CMK (cell line): ENCODE measurements at regions not wholly inside any gene's neighbourhood (a gene's known extent, or its start where the extent isn't known, plus 50 kb on each side); places are given as distances from the start of the nearest gene placed in this dataset.
"Not testable (repeated sequence)": the region's sequence is repeated elsewhere in the genome, so short reads cannot be mapped to it uniquely, and the experiment has no call there.

Source experiments
- DNase-seq: peaks from one replicate; pipeline ENCODE4 v3.0.0-alpha.2; 2010; ENCODE audit warnings: low read depth

- DNase-seq = no peak
Measured at GRCh38 chr12:85574291-85574690, 261.9 kb downstream of the RASSF9 start.

- peak; percentile 22 for DNase-seq
Measured at GRCh38 chr12:85575120-85576096, 260.8 kb downstream of the RASSF9 start.

GRCh38 chr12:85580562-85581168 is 255.5 kb downstream of the RASSF9 start:
- no peak for DNase-seq

DNA sequence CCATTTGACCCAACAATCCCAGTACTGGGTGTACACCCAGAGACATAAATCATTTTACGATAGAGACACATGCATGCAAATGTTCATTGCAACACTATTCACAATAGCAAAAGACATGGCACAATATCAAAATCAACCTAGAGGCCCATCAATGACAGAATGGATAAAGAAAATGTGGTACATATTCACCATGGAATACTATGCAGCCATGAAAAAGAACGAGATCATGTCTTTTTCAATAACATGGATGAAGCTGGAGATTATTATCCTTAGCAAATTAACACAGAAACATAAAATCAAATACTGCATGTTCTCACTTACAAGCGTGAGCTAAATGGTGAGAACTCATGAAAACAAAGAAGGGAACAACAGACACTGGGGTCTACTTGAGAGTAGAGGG is 249.1 kb downstream of the RASSF9 start:
- no peak for DNase-seq

- peak; percentile 12 for DNase-seq
Measured at GRCh38 chr12:85588221-85588620, 248.0 kb downstream of the RASSF9 start.

DNA sequence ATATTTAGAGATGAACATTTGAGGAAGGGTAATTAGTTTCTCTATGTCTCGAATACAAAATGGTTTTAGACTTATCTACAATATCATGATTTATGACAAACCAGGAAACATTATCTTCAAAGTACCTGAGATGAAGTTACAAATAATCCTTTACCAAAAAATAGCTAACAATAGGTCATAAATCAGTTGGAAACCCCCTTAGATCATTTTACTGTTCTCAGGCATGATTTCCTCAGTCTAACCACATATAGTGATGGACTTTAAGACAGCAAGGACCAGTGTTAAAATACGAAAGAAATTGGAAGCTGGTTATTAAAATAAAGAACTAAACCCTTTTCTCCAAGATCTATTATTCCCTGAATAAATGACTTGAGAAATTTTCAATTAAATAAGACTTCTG is 235.4 kb downstream of the RASSF9 start:
- no peak for DNase-seq

- DNase-seq = no peak
Measured at GRCh38 chr12:85603556-85603955, 232.7 kb downstream of the RASSF9 start.

- no peak for DNase-seq
Measured at GRCh38 chr12:85606455-85606854, 229.8 kb downstream of the RASSF9 start.

DNA sequence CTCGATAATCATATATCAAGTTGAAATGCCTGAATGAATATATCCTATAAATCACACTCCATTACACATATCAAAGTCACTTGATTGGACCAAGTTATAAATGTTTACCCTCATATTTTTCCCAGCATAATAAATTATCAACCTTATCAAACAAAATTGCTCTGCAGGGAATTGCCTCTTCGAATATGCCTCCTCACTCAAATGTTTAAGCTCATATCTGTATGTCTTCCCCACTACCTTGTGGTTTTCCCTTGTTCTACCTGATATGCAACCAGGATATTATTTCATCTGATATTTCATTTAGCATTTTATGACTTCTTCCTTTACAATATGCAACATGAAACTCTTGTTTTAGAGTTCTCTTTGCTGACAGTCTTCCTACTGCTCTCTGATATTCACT is 226.4 kb downstream of the RASSF9 start:
- no peak for DNase-seq

GRCh38 chr12:85610194-85610593 is 226.0 kb downstream of the RASSF9 start:
- no peak for DNase-seq

- DNase-seq = no peak
Measured at GRCh38 chr12:85616201-85616600, 220.0 kb downstream of the RASSF9 start.

DNA sequence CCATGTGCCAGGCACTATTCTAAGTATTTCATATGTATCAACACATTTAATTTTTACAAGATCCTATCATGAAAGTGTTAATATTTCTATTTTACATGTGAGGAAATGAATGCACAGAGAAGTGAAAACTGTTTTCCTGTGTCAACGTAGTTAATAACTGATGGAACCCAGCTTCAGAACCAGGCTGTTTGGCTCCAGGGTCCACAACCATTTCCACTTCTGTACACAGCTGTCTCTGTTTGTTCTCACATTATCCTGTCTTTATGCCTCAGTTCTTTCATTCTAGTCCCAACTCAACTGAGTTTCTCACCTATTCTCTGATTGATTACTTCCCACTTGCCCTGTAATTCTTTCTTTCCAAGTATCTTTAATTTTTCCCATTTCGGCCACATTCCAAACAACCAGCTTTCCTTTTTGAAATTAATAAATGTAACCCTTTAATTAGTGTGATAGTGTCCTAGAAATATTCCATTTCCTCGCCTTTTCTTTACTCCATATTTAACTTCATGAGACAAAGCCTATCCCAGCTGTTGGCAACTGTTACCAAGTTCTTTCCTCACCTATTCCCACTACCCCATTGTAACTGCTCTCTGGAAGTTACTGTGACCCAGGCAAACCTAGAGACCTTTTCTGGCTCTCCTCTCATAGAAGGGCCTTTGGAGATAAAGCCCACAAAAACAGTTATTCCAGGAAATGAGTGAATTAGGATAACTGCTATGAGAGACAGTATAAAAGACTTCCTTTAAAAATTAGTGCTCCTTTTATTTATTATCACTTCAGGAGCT is 218.7 kb downstream of the RASSF9 start:
- DNase-seq = no peak

GRCh38 chr12:85621041-85621440 is 215.2 kb downstream of the RASSF9 start:
- no peak for DNase-seq

DNA sequence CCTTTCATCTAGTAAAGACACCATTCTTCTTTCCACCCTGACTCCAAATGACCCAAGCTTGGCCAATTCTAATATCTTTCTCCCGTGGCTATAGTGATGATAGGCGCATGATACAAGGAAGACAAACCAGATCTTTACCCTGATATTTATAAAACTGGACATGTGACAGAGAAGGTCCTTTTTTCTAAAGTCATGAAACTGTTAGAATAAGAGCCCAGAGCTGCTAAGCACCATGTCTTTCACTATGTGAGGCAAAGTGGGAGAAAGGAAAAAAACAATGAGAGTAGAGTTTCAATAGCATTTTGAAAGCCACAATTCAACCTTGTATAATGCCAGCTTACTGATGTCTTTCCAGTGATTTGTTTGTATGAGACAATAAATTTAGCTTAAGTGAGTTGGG is 212.4 kb downstream of the RASSF9 start:
- no peak for DNase-seq

- DNase-seq = no peak
Measured at GRCh38 chr12:85625467-85625866, 210.7 kb downstream of the RASSF9 start.

DNA sequence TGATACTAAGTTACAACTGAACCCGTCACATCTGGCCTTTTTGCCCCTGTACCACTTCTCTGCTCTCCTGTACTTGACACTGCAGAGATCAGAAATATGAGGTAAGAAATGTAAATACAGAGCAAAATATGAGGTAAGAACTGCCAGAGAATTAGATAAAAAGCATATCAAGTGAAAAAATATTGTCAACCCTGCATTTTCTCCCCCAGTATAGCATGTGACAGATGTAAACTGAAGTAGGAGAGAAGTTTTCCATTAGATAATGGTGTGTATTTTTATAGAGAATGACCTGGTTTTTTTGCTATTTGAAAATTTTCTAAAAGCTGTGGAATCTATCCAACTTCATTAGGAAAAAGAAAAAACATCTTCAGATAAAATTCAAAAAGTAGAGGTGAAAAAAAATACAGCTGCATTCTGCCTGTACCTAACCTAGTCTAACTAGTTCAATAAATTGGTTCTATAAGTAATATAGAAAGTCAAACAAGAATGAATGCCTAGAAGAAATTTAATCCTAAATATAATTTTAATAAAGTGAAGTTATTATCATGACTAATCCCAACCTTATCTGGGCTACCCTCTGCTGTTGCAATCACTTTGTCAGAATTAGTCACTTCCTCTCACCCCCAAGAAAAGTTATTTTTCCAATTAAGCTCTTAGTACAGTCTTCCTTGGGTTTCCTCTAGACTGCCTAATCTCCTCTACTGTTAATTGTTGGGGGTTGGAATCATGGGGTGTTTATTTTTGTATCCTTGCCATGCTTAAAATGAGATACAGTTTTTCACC is 210.0 kb downstream of the RASSF9 start:
- DNase-seq = no peak

- DNase-seq = no peak
Measured at GRCh38 chr12:85626784-85627171, 209.4 kb downstream of the RASSF9 start.

DNA sequence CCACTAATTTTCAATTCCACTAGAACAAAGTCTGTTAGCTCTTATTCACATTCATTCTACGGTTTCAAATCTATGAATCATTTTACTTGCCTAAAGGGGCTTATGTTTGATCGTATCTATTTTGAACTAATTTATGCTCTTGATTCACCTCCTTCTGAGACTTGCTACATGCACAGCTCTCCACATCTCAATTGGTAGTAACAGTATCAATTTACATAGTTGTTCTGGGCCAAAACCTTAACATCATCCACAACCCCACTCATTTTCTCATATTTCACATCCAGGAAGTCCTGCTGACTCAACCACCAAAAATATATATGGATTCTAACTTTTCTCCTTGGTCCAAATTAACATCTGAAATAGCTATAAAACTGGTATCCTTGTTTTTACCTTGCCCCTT is 208.6 kb downstream of the RASSF9 start:
- no peak for DNase-seq

DNA sequence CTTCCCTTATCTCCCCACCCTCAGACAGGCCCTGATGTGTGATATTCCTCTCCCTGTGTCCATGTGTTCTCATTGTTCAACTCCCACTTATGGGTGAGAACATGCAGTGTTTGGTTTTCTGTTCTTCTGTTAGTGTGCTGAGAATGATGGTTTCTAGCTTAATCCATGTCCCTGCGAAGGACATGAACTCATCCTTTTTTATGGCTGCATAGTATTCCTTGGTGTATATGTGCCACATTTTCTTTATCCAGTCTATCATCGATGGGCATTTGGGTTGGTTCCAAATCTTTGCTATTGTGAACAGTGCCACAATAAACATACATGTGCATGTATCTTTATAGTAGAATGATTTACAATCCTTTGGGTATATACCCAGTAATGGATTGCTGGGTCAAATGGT is 207.6 kb downstream of the RASSF9 start:
- not testable (repeated sequence) for DNase-seq

GRCh38 chr12:85630851-85631250 is 205.4 kb downstream of the RASSF9 start:
- DNase-seq = no peak

DNA sequence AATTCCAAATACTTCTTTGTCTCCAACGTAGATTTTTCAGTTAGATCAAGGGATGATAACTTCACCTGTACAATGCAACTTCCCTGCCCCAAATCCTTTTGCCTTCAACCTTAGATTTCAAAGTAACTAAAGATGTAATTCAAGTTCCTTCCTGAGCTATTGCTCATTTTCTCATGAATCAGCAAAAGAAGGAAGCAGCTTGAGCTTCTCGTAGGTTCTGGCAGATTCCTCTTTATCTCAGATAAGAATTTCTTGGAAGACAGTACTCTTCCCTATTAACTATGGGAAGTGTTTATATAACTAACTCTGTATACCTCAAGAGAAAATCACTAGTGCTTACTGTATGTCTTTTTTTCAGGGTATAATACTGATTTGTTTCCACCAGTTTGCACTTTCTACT is 203.8 kb downstream of the RASSF9 start:
- DNase-seq = no peak

- DNase-seq = no peak
Measured at GRCh38 chr12:85633491-85633890, 202.7 kb downstream of the RASSF9 start.
